IPS-NIHi11 (cell line): ENCODE measurements at regions not wholly inside any gene's neighbourhood (a gene's known extent, or its start where the extent isn't known, plus 50 kb on each side); places are given as distances from the start of the nearest gene placed in this dataset.

Source experiments
- DNase-seq: peaks from one replicate; pipeline ENCODE4 v3.0.0; 2012; ENCODE audit warnings: mixed read lengths, low spot score

- no peak for DNase-seq
Measured at GRCh38 chr6:114430534-114431124, 87.8 kb upstream of the HS3ST5 start.

- no peak for DNase-seq
Measured at GRCh38 chr6:114428341-114428740, 85.5 kb upstream of the HS3ST5 start.

GRCh38 chr6:114421199-114421598, 78.4 kb upstream of the HS3ST5 start:
- DNase-seq = peak; percentile 40

- DNase-seq = no peak
Measured at GRCh38 chr6:114419175-114419574, 76.4 kb upstream of the HS3ST5 start.

- DNase-seq = no peak
Measured at GRCh38 chr6:114418304-114418972, 75.6 kb upstream of the HS3ST5 start.

- DNase-seq = no peak
Measured at GRCh38 chr6:114407426-114408035, 64.7 kb upstream of the HS3ST5 start.

GRCh38 chr6:114404339-114404955, 61.6 kb upstream of the HS3ST5 start:
- DNase-seq = no peak

GRCh38 chr6:114403858-114404257, 61.0 kb upstream of the HS3ST5 start:
- DNase-seq = no peak

- no peak for DNase-seq
Measured at GRCh38 chr6:114398481-114398880, 55.7 kb upstream of the HS3ST5 start.
